PC-9 (cell line): ENCODE measurements at regions not wholly inside any gene's neighbourhood (a gene's known extent, or its start where the extent isn't known, plus 50 kb on each side); places are given as distances from the start of the nearest gene placed in this dataset.
"Not testable (repeated sequence)": the region's sequence is repeated elsewhere in the genome, so short reads cannot be mapped to it uniquely, and the experiment has no call there.

Experiments
- BruUV-seq: library from RNA; stranded (reverse); fragments of 400-500 nt; replicated peaks from 2 replicates; lab custom pipeline; 2021; lab: Mats Ljungman, UMichigan
- CTCF ChIA-PET: fragments of 300-600 bp; sonication (Branson Sonifier 250); formaldehyde crosslinking; loops from one replicate; lab custom pipeline; 2022; ENCODE audit warnings: antibody characterized with exemption; lab: Charles Lee
- POLR2A ChIA-PET: fragments of 300-600 bp; sonication (Branson Sonifier 250); formaldehyde crosslinking; loops from one replicate; lab custom pipeline; 2022; ENCODE audit warnings: antibody characterized with exemption; ENCODE audit not compliant: unreplicated experiment; lab: Charles Lee
- DNase-seq, 2 experiments: peaks; one replicate each; pipeline versions ENCODE4 v3.0.0 to v3.0.0-alpha.2; 2015 to 2022; ENCODE audit warnings: mixed read lengths in 1 of 2
- H2AFZ ChIP-seq: fragments of 200-600 bp; sonication (generic); 2 replicates; pipeline ENCODE4 v1.8.1; 2017; ENCODE audit warnings: antibody characterized with exemption
- H3F3A ChIP-seq: fragments of 200-600 bp; sonication (generic); 2 replicates; pipeline ENCODE4 v1.8.1; 2017; ENCODE audit warnings: antibody characterized with exemption, mild to moderate bottlenecking, low read depth; ENCODE audit not compliant: insufficient read depth
- H3K27ac ChIP-seq: fragments of 200-600 bp; sonication (generic); 2 replicates; pipeline ENCODE4 v1.6.1; 2016; ENCODE audit warnings: mixed run types
- H3K27me3 ChIP-seq: fragments of 200-600 bp; sonication (generic); 2 replicates; pipeline ENCODE4 v1.6.1; 2016; ENCODE audit warnings: low read depth, mixed run types; ENCODE audit not compliant: insufficient read depth
- H3K36me3 ChIP-seq: fragments of 200-600 bp; sonication (generic); 2 replicates; pipeline ENCODE4 v1.6.1; 2016; ENCODE audit warnings: low read depth, mixed run types
- H3K4me1 ChIP-seq: fragments of 200-600 bp; sonication (generic); replicated peaks from 2 replicates; pipeline ENCODE4 v1.6.1; 2016; ENCODE audit warnings: mixed run types; ENCODE audit not compliant: insufficient read depth
- H3K4me2 ChIP-seq: fragments of 200-600 bp; sonication (generic); 2 replicates; pipeline ENCODE4 v1.6.1; 2017; ENCODE audit warnings: mixed run types
- H3K4me3 ChIP-seq: fragments of 200-600 bp; sonication (generic); 2 replicates; pipeline ENCODE4 v1.6.1; 2016; ENCODE audit warnings: mixed run types
- H3K79me2 ChIP-seq: fragments of 200-600 bp; sonication (generic); 2 replicates; pipeline ENCODE4 v1.6.1; 2017; ENCODE audit warnings: low read depth, mixed run types
- H3K9me2 ChIP-seq: fragments of 200-600 bp; sonication (generic); 2 replicates; pipeline ENCODE4 v1.8.1; 2017; ENCODE audit warnings: mild to moderate bottlenecking; ENCODE audit not compliant: insufficient read depth
- H3K9me3 ChIP-seq: fragments of 200-600 bp; sonication (generic); 2 replicates; pipeline ENCODE4 v1.8.1; 2016; ENCODE audit warnings: low read depth; ENCODE audit not compliant: insufficient read depth
- H4K20me1 ChIP-seq: fragments of 200-600 bp; sonication (generic); 2 replicates; pipeline ENCODE4 v1.8.1; 2017; ENCODE audit not compliant: insufficient read depth
- CTCF ChIP-seq: fragments of 200-600 bp; sonication (generic); conservative IDR thresholded peaks from 2 replicates; pipeline ENCODE4 v1.6.1; 2017; ENCODE audit warnings: mixed run types, antibody characterized with exemption, mild to moderate bottlenecking, moderate library complexity
- EZH2 ChIP-seq: fragments of 200-600 bp; sonication (generic); IDR thresholded peaks from 2 replicates; pipeline ENCODE4 v1.8.0; 2017; ENCODE audit warnings: antibody characterized with exemption, low read depth
- intact Hi-C: fragments of 100-400 bp; cut with micrococcal nuclease; formaldehyde crosslinking; loops from one replicate; pipeline ENCODE4 v1.10.0; 2022; ENCODE audit not compliant: unreplicated experiment

GRCh38 chr13:21297914-21298831 lies 121.7 kb downstream of the MRPL57 start:
- ChIA-PET CTCF (interaction anchor here (0.5 to 1.9 kb wide), 4 partner anchors 113 to 343 kb away, joined by 3 to 10 read pairs (median 7); no protein-coding TSS in a partner anchor), POLR2A (interaction anchor here (0.6 kb wide), 2 partner anchors 118 to 122 kb away, joined by 8 to 9 read pairs; partner anchors contain the start of genes MRPL57 and SKA3)
- H3K4me2 ChIP-seq, result peak overlapping the region; percentile 92
- peaks cover 15% of the 10 kb centered on the region; the same call in 1 of the 2 replicates for H3F3A ChIP-seq
- no peaks in the 10 kb centered on the region for H3K9me3 ChIP-seq
- H3K4me1 ChIP-seq, result peaks cover 18% of the 10 kb centered on the region
- no peaks in the 10 kb centered on the region for H3K36me3 ChIP-seq
- no peaks in the 10 kb centered on the region for H3K27me3 ChIP-seq
- peaks cover 29% of the 10 kb centered on the region for H3K79me2 ChIP-seq
- DNase-seq, result peak; percentile 78 to 81
- BruUV-seq, result TSS peak; percentile 30
- H3K9me2 ChIP-seq, result no peaks in the 10 kb centered on the region
- intact Hi-C loops, result loop anchor here (1.0 to 10.0 kb wide), 6 partner anchors 159 to 803 kb away; partner anchors contain the start of genes IL17D, MICU2 and ZDHHC20
- H3K27ac ChIP-seq, result peak overlapping the region; percentile 69
- H2AFZ ChIP-seq, result peak overlapping the region; percentile 88
- peak overlapping the region; percentile 70 for H3K4me3 ChIP-seq
- TF ChIP-seq EZH2, result no peak
- peak; percentile 81 for TF ChIP-seq CTCF
- no peaks in the 10 kb centered on the region; the same call in 1 of the 2 replicates for H4K20me1 ChIP-seq

GRCh38 chr13:21304256-21304655 lies 127.8 kb downstream of the MRPL57 start:
- Histone ChIP-seq H2AFZ (no peak overlapping the region), H3K4me1 (peaks cover 10% of the 10 kb centered on the region), H3F3A (no peaks in the 10 kb centered on the region), H4K20me1 (no peaks in the 10 kb centered on the region; the same call in 1 of the 2 replicates), H3K9me3 (no peaks in the 10 kb centered on the region), H3K4me3 (no peak overlapping the region), H3K4me2 (no peak overlapping the region), H3K27ac (no peak overlapping the region), H3K36me3 (no peaks in the 10 kb centered on the region), H3K9me2 (no peaks in the 10 kb centered on the region), H3K27me3 (no peaks in the 10 kb centered on the region), H3K79me2 (peaks cover 22% of the 10 kb centered on the region)
- BruUV-seq, result no TSS peak
- no peak for DNase-seq
- intact Hi-C loops, result no loop called here
- ChIA-PET POLR2A (no interaction called here), CTCF (no interaction called here)
- TF ChIP-seq CTCF (no peak), EZH2 (no peak)

GRCh38 chr13:21306300-21307073 lies 130.0 kb downstream of the MRPL57 start:
- H3K27ac ChIP-seq, H2AFZ ChIP-seq, POLR2A ChIA-PET, DNase-seq, H4K20me1 ChIP-seq, CTCF ChIA-PET, H3K27me3 ChIP-seq, H3K9me3 ChIP-seq, H3F3A ChIP-seq, H3K79me2 ChIP-seq, BruUV-seq, H3K9me2 ChIP-seq, intact Hi-C loops, H3K4me2 ChIP-seq, H3K36me3 ChIP-seq, H3K4me3 ChIP-seq: not testable (repeated sequence)
- H3K4me1 ChIP-seq, result peaks cover 16% of the 10 kb centered on the region

- H3K36me3 ChIP-seq, H4K20me1 ChIP-seq, H3K9me3 ChIP-seq, H3K4me2 ChIP-seq, BruUV-seq, H3K79me2 ChIP-seq, H3F3A ChIP-seq, H3K27ac ChIP-seq, CTCF ChIA-PET, H3K4me3 ChIP-seq, H2AFZ ChIP-seq, DNase-seq, POLR2A ChIA-PET, H3K9me2 ChIP-seq, H3K27me3 ChIP-seq, intact Hi-C loops: not testable (repeated sequence)
- peaks cover 16% of the 10 kb centered on the region for H3K4me1 ChIP-seq
Measured at GRCh38 chr13:21307158-21307557, 130.7 kb downstream of the MRPL57 start.
